ENCODE measurements at regions not wholly inside any gene's neighbourhood (a gene's known extent, or its start where the extent isn't known, plus 50 kb on each side); places are given as distances from the start of the nearest gene placed in this dataset.

DNA sequence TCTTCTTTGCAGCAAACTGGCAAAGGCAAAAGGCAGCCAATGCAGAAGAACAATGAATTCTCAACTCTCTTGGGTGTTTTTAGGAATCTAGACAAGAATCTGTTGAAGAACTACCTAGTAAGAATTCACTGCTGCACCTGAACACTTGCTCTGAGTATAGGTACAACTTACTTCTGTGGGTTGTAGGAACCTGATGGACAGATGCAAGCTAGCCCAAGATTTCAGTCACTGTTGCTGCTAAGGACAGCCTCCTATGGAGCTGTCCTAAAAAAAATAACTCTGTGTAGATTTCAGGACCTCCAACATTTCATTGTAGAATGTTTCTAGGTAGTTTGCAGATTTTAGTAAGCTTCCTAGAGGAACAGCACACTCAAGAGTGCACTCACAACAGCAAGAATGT lies 363.5 kb downstream of the CBLN2 start:
- DNase-seq (ENCODE audit: low spot score), result no peak
- TF ChIP-seq, protein P1, sequence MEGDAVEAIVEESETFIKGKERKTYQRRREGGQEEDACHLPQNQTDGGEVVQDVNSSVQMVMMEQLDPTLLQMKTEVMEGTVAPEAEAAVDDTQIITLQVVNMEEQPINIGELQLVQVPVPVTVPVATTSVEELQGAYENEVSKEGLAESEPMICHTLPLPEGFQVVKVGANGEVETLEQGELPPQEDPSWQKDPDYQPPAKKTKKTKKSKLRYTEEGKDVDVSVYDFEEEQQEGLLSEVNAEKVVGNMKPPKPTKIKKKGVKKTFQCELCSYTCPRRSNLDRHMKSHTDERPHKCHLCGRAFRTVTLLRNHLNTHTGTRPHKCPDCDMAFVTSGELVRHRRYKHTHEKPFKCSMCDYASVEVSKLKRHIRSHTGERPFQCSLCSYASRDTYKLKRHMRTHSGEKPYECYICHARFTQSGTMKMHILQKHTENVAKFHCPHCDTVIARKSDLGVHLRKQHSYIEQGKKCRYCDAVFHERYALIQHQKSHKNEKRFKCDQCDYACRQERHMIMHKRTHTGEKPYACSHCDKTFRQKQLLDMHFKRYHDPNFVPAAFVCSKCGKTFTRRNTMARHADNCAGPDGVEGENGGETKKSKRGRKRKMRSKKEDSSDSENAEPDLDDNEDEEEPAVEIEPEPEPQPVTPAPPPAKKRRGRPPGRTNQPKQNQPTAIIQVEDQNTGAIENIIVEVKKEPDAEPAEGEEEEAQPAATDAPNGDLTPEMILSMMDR (IDR thresholded peaks at IDR 0.05; ENCODE audit: extremely low read depth, missing control alignments), result no peak

DNA sequence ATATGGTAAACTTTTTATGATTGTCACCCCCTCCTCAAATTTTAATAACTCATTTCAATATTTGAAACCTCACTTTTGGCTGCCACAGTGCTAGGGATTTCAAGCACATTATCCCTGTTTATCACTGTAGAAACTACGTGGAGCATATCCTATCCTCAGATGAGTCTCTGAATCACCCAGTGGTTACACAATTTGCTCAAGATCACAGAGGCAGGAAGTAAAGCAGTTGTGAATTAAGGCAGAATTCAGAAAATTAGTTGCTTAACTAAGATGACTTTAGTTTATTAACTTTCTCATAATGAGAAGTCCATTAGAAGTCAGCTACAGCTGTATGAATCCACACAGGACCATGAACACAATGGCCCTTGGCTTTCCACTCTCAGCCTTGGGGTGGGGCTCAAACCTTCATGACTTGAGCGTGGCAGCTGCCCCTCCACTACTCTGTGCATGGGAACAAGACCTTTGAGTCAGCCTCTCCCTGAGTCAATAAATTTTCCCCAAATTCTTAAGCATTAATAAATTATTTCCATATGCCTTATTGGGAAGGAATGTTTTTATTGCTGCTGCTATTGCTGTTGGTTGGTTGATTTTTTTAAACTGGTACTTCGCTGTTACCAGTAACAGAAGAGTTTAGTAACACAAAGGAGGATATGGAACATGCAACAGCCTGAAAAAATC lies 369.0 kb downstream of the CBLN2 start:
- TF ChIP-seq, protein P1 (IDR thresholded peaks at IDR 0.05; ENCODE audit: extremely low read depth, missing control alignments), result no peak
- no peak for DNase-seq (ENCODE audit: low spot score)

DNA sequence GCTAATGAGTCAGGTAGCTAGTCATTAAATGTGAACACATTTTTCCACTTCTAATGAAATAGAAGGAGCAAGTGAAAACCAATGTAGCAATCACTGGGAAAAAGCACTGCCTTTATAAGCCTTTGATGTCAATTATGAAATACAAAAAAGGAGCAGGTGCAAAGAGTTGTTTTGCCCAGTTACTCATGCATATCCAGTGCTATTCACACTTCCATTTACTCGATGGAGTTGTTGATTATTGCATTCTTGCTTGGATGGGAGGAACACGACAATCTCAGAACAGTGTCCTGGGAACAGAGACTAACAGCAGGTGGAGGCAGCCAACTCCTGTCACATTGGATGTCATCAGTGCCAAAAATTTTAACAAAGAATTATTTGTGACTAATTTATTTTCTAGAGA lies 372.5 kb downstream of the CBLN2 start:
- DNase-seq (ENCODE audit: low spot score), result no peak
- TF ChIP-seq, protein P1 (IDR thresholded peaks at IDR 0.05; ENCODE audit: extremely low read depth, missing control alignments), result no peak

DNA sequence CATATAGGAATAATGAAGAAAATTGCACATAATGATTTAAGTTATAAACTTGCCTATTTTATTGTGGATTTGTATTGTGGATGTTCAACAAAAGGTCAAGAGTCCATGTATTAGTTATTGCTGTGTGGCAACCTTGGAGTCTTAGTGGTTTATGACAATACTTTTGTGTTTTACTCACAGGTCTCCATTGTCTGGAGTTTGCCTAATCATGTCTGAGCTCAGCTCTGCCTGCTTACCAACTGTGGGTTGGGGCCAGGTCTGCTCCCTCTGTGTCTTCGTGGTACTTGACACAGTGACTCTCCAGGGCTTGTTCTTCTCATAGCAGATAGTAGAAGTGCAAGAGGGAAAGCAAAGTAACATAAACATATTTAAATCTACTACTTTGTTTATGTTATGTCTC lies 382.5 kb downstream of the CBLN2 start:
- DNase-seq (ENCODE audit: low spot score), result no peak
- TF ChIP-seq, protein P1 (IDR thresholded peaks at IDR 0.05; ENCODE audit: extremely low read depth, missing control alignments), result no peak

DNA sequence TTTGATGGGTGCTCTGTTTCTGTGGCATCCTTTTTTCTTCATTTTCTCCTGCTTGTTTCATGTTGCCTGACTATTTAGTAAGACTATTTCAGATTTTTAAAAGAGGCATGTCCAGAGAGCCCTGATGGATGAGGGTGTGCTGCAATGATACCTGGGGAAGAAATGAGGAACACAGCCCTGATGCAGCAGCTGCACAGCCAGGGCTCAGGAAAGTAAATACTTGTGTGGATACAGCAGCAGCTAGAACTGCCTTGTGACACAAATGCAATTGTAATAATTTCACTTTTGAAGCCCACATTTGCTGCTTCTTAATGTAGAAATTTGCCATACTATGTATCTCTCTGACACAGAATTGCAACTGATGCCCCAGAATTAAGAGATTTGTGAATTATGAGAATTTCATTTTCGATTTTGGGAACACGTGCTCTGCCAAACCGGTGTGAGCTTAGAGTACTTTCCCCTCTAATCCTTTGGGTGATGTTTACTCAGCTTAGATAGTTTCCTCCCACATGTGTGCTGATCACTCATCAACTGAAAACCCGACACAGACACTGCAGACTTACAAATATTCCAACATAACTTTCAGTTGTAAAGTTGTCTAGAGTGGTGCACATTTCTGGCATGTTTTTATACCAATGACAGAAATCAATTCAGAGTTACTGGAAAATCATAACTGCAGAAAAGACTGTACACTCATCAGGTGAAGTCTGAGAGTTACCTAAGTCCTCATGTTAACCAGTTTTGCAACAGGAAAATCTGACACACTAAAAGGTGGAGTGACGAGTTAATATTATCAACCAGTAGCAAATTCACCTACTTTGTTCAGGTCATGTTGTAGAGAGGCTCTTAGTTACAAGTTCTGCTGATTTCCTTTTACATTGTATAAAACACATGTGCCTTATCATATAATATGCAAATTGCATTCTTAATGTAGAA lies 383.4 kb downstream of the CBLN2 start:
- TF ChIP-seq, protein P1 (IDR thresholded peaks at IDR 0.05; ENCODE audit: extremely low read depth, missing control alignments), result no peak
- no peak for DNase-seq (ENCODE audit: low spot score)

DNA sequence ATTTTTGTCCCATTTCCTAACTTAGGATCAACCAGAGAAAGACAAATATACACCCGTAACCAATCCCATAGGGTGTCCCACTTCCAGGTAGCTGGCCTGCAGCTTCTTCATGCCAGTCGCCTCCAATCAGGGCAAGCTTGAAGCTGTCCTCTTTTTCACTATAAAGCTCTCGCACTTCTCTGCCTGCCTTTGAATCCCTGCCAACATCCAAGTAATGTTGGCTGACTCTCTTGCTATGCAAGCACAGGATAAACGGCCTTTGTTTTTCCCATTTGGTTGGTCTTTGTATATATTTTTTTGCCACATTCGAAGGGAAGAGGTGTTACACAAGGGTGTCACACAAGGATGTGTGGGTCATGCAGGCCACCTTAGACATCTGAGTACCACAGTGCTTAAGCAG lies 388.8 kb downstream of the CBLN2 start:
- TF ChIP-seq, protein P1 (IDR thresholded peaks at IDR 0.05; ENCODE audit: extremely low read depth, missing control alignments), result no peak
- DNase-seq (ENCODE audit: low spot score), result no peak

DNA sequence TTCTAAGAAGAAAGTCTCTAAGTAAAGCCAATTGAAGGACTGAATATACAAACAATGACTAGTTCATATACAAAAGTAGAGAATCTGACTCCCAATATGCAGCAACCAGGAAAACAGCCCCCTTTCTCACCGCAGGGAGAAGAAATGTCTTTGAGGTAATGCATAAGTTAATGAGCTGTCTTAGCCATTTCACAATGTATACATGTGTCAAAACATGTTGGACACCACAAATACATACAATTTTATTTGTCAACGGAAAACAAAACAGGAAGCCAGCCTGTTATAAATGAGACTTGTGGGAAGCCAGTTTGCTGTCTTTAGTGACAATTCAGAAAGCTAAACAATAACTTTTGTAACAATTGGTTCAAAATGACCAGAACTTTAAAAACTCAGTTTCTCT lies 389.2 kb downstream of the CBLN2 start:
- no peak for DNase-seq (ENCODE audit: low spot score)
- TF ChIP-seq, protein P1 (IDR thresholded peaks at IDR 0.05; ENCODE audit: extremely low read depth, missing control alignments), result no peak
